ENCODE measurements at regions not wholly inside any gene's neighbourhood (a gene's known extent, or its start where the extent isn't known, plus 50 kb on each side); places are given as distances from the start of the nearest gene placed in this dataset.

DNA sequence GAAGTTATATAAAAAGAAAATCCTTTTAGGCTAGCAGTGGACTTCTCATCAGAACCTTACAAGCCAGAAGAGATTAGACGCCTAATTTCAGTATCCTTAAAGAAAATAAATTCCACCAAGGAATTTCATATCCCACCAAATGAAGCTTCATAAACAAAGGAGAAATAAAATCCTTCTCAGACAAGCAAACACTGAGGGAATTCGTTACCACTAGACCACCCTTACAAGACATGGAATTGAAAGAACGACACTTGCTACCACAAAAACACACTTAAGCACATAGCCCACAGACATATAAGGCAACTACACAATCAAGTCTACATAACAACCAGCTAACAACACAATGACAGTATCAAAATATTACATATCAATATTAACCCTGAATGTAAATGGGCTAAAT lies 299.2 kb downstream of the TOX3 start:
- Histone ChIP-seq H3K4me1 (ENCODE audit: control insufficient read depth, insufficient read depth, low read length) (peaks cover 11% of the 10 kb centered on the region), H3K27ac (ENCODE audit: insufficient read depth, low read depth, low read length, poor library complexity, severe bottlenecking) (no peak overlapping the region), H3K4me3 (ENCODE audit: insufficient read depth, low read depth, low read length) (no peak overlapping the region), H3K9me3 (ENCODE audit: control insufficient read depth, low read length) (peaks cover 3% of the 10 kb centered on the region), H3K27me3 (ENCODE audit: control insufficient read depth, insufficient read depth, low read length, poor library complexity, severe bottlenecking) (no peaks in the 10 kb centered on the region), H3K36me3 (ENCODE audit: control insufficient read depth, insufficient read depth, low read length) (no peaks in the 10 kb centered on the region)
- WGBS, 2 experiments: 91 to 94% methylated on average over 3 of the region's 3 CpGs

DNA sequence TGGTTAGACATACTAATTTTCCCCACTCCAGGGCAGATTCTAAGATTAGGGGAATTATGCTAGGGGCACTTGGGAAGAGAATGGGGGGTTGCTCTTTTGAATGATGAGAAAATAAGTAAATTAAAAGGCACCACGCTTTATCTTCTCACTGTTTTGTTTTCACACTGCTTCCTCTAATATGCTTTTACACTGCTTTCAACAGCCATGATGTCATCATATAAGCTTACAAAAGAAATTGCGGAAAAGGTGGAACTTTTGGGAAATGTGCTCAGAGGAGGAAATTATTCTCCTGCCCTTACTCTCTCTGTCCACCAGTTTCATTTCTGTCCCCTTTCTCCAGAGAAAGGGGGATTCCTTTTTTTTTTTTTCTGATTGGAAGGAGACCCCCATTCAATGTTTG lies 308.2 kb downstream of the TOX3 start:
- Histone ChIP-seq H3K9me3 (ENCODE audit: control insufficient read depth, low read length) (no peaks in the 10 kb centered on the region), H3K4me1 (ENCODE audit: control insufficient read depth, insufficient read depth, low read length) (no peaks in the 10 kb centered on the region), H3K27ac (ENCODE audit: insufficient read depth, low read depth, low read length, poor library complexity, severe bottlenecking) (no peak overlapping the region), H3K27me3 (ENCODE audit: control insufficient read depth, insufficient read depth, low read length, poor library complexity, severe bottlenecking) (no peaks in the 10 kb centered on the region), H3K36me3 (ENCODE audit: control insufficient read depth, insufficient read depth, low read length) (no peaks in the 10 kb centered on the region), H3K4me3 (ENCODE audit: insufficient read depth, low read depth, low read length) (no peak overlapping the region)
- 95 to 100% methylated on average over 2 of the region's 2 CpGs for WGBS, 2 experiments

DNA sequence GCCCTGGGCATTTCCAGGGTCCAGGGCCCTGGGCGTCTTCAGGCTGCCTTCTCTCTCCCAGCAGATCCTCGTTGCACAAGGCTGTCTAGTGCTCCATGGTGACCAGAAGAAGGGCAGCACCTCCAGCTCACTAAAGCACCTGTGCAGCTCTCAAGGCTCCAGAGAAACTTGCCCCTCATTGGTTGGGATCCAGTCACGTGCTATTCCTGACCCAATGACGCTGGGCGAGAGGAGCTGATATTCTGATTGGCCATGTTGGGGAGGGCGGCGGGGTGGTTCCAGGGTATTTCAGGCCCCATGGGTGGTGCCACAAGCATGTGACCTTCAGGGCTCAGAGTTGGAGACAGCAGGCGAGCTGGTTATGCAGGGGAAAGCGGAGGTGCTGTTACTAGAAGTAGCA lies 309.1 kb downstream of the TOX3 start:
- no peaks in the 10 kb centered on the region for H3K27me3 ChIP-seq (ENCODE audit: control insufficient read depth, insufficient read depth, low read length, poor library complexity, severe bottlenecking)
- no peak overlapping the region for H3K4me3 ChIP-seq (ENCODE audit: insufficient read depth, low read depth, low read length)
- no peaks in the 10 kb centered on the region for H3K36me3 ChIP-seq (ENCODE audit: control insufficient read depth, insufficient read depth, low read length)
- no peak overlapping the region for H3K27ac ChIP-seq (ENCODE audit: insufficient read depth, low read depth, low read length, poor library complexity, severe bottlenecking)
- H3K4me1 ChIP-seq (ENCODE audit: control insufficient read depth, insufficient read depth, low read length): no peaks in the 10 kb centered on the region
- 96% methylated on average over 9 of the region's 9 CpGs for WGBS, 2 experiments
- no peaks in the 10 kb centered on the region for H3K9me3 ChIP-seq (ENCODE audit: control insufficient read depth, low read length)

DNA sequence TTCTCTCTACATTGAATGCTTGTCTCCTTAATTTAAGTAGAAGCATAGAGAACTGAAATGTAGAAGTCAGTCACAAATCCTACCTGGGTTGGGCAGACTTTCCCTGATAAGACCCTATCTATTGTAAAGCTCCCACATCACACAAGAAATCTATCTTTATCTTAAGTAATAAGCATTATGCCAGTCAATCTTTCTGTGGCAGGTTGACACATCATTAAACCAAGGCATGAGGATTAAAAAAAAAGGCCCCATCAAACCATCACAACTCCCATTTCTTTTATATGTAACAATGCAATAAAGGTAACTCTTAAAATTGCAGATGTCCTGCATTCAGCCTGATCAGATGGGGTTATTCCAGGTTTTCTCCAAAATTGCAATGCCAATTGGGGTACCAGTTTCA lies 311.8 kb downstream of the TOX3 start:
- Histone ChIP-seq H3K4me1 (ENCODE audit: control insufficient read depth, insufficient read depth, low read length) (no peaks in the 10 kb centered on the region), H3K36me3 (ENCODE audit: control insufficient read depth, insufficient read depth, low read length) (no peaks in the 10 kb centered on the region), H3K27ac (ENCODE audit: insufficient read depth, low read depth, low read length, poor library complexity, severe bottlenecking) (no peak overlapping the region), H3K9me3 (ENCODE audit: control insufficient read depth, low read length) (no peaks in the 10 kb centered on the region), H3K4me3 (ENCODE audit: insufficient read depth, low read depth, low read length) (no peak overlapping the region), H3K27me3 (ENCODE audit: control insufficient read depth, insufficient read depth, low read length, poor library complexity, severe bottlenecking) (no peaks in the 10 kb centered on the region)

DNA sequence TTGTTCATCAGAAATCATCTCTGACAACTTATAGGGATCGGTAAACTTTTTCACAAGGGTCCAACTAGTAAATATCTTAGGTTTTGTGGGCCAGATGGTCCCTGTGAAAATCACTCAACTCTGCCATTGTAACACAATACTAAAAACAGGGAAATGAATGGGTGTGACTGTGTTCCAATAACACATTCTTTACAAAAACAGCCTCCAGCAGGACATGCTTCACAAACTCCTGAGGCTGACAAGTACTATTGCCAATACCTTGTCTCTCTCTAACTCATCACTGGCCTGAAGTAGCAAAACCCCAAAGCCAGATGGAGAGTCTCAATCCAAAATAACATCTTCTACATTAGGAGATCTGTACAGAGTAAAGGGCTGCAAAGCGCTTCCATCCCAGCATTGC lies 312.3 kb downstream of the TOX3 start:
- Histone ChIP-seq H3K36me3 (ENCODE audit: control insufficient read depth, insufficient read depth, low read length) (no peaks in the 10 kb centered on the region), H3K27ac (ENCODE audit: insufficient read depth, low read depth, low read length, poor library complexity, severe bottlenecking) (no peak overlapping the region), H3K4me3 (ENCODE audit: insufficient read depth, low read depth, low read length) (no peak overlapping the region), H3K9me3 (ENCODE audit: control insufficient read depth, low read length) (no peaks in the 10 kb centered on the region), H3K4me1 (ENCODE audit: control insufficient read depth, insufficient read depth, low read length) (no peaks in the 10 kb centered on the region), H3K27me3 (ENCODE audit: control insufficient read depth, insufficient read depth, low read length, poor library complexity, severe bottlenecking) (no peaks in the 10 kb centered on the region)
- WGBS, 2 experiments: 98 to 100% methylated on average over 1 to 2 of the region's 2 CpGs

DNA sequence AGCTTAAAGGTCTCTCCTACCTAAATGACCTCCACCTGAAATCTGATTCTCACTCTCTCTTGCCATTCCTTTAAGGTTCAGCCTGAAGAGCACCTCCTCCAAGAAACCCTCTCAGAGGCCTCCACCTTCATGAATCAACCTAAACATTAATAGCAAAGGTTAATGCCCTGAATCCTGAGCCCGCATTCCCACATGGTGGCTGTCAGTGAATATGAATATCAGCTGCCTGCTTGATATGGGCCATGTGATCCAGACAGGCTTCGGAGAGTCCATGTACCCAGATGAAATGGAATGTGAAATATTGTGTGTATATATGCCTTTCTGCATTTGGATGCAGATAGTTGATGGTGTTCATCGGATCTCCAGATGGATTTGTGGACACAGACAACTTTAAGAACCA lies 317.5 kb downstream of the TOX3 start:
- H3K4me1 ChIP-seq (ENCODE audit: control insufficient read depth, insufficient read depth, low read length): no peaks in the 10 kb centered on the region
- no peak overlapping the region for H3K27ac ChIP-seq (ENCODE audit: insufficient read depth, low read depth, low read length, poor library complexity, severe bottlenecking)
- H3K9me3 ChIP-seq (ENCODE audit: control insufficient read depth, low read length): no peaks in the 10 kb centered on the region
- no peaks in the 10 kb centered on the region for H3K27me3 ChIP-seq (ENCODE audit: control insufficient read depth, insufficient read depth, low read length, poor library complexity, severe bottlenecking)
- 92 to 99% methylated on average over 3 of the region's 3 CpGs for WGBS, 2 experiments
- no peaks in the 10 kb centered on the region for H3K36me3 ChIP-seq (ENCODE audit: control insufficient read depth, insufficient read depth, low read length)
- no peak overlapping the region for H3K4me3 ChIP-seq (ENCODE audit: insufficient read depth, low read depth, low read length)

DNA sequence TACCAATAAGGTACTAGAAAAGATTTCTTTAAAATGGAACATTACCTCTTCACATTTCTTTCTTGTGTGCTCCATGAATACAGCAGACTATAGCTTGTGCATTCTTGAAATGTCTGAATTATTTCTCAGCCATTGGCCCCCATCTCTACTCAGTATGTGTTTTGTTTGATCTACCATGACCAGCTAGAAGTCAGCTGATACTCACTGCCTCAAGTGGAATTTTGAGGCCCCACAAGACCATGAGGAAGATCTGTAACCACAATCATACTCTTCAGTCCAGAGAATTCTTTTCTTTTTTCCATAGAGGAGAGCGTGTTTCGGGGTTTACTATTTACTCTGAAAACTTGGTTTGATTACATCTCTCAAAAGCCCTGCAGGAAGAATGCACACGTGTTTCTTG lies 319.1 kb downstream of the TOX3 start:
- no peaks in the 10 kb centered on the region for H3K27me3 ChIP-seq (ENCODE audit: control insufficient read depth, insufficient read depth, low read length, poor library complexity, severe bottlenecking)
- 90 to 93% methylated on average over 3 of the region's 3 CpGs for WGBS, 2 experiments
- H3K4me1 ChIP-seq (ENCODE audit: control insufficient read depth, insufficient read depth, low read length): no peaks in the 10 kb centered on the region
- no peak overlapping the region for H3K4me3 ChIP-seq (ENCODE audit: insufficient read depth, low read depth, low read length)
- H3K27ac ChIP-seq (ENCODE audit: insufficient read depth, low read depth, low read length, poor library complexity, severe bottlenecking): no peak overlapping the region
- H3K9me3 ChIP-seq (ENCODE audit: control insufficient read depth, low read length): no peaks in the 10 kb centered on the region
- H3K36me3 ChIP-seq (ENCODE audit: control insufficient read depth, insufficient read depth, low read length): no peaks in the 10 kb centered on the region

DNA sequence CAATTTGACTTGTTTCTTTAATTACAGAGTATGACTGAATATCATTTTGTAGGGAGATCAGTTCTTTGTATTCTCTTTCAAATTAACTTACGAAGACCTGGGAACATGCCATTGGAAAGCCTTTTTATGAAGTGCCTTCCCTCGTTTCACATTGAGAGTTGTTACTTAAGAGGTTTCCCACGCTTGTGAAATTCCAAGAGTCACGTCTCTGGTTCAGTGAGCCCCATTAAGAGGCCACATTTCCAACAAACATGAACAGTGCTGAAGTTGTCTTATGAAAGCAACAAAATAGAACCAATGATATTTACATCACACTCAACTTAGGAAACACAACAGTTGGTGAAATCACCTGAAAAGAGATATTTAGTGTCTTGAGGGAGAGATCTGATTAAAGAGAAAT lies 334.1 kb downstream of the TOX3 start:
- no peaks in the 10 kb centered on the region for H3K9me3 ChIP-seq (ENCODE audit: control insufficient read depth, low read length)
- H3K27ac ChIP-seq (ENCODE audit: insufficient read depth, low read depth, low read length, poor library complexity, severe bottlenecking): no peak overlapping the region
- 93 to 95% methylated on average over 4 of the region's 4 CpGs for WGBS, 2 experiments
- no peaks in the 10 kb centered on the region for H3K27me3 ChIP-seq (ENCODE audit: control insufficient read depth, insufficient read depth, low read length, poor library complexity, severe bottlenecking)
- H3K4me3 ChIP-seq (ENCODE audit: insufficient read depth, low read depth, low read length): no peak overlapping the region
- no peaks in the 10 kb centered on the region for H3K4me1 ChIP-seq (ENCODE audit: control insufficient read depth, insufficient read depth, low read length)
- H3K36me3 ChIP-seq (ENCODE audit: control insufficient read depth, insufficient read depth, low read length): no peaks in the 10 kb centered on the region

DNA sequence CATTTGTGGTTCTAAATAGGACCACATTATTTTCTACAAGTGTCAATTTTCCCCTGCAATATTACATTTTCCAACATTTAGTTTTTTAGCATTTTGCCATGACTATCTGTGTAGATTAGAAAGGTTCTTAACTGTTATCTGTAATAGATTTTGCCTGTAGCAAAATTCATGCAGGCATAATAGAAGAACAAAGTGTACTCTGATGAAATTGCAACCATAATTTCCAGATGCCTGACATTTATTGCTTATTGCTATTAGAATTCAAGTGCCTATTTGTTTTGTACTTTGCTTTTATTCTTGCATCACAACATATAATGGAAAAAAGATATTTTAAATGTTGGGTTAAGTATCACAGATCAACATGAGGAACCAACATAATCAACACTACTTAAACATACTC lies 337.7 kb downstream of the TOX3 start:
- no peaks in the 10 kb centered on the region for H3K9me3 ChIP-seq (ENCODE audit: control insufficient read depth, low read length)
- no peaks in the 10 kb centered on the region for H3K4me1 ChIP-seq (ENCODE audit: control insufficient read depth, insufficient read depth, low read length)
- no peaks in the 10 kb centered on the region for H3K27me3 ChIP-seq (ENCODE audit: control insufficient read depth, insufficient read depth, low read length, poor library complexity, severe bottlenecking)
- H3K4me3 ChIP-seq (ENCODE audit: insufficient read depth, low read depth, low read length): no peak overlapping the region
- H3K27ac ChIP-seq (ENCODE audit: insufficient read depth, low read depth, low read length, poor library complexity, severe bottlenecking): no peak overlapping the region
- no peaks in the 10 kb centered on the region for H3K36me3 ChIP-seq (ENCODE audit: control insufficient read depth, insufficient read depth, low read length)

DNA sequence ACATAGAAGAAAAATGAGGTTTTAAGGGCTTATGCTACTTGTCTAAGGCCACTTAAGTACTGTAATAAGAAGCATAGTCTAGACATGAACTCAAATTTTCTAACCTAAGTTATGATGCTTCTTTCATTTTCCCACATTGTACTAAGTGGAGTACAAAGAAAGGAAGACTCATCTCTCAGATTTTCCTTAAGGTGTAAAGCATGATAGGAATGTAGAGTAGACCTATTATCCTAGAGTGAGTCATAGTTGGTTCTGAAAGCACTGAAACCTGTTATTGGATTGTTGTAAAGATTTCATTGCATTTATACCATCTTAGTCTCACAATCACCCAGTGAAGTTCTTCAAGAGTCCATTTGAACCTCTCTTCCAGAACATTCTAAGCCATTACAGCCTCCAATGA lies 343.8 kb downstream of the TOX3 start:
- no peak overlapping the region for H3K4me3 ChIP-seq (ENCODE audit: insufficient read depth, low read depth, low read length)
- no peaks in the 10 kb centered on the region for H3K4me1 ChIP-seq (ENCODE audit: control insufficient read depth, insufficient read depth, low read length)
- no peaks in the 10 kb centered on the region for H3K27me3 ChIP-seq (ENCODE audit: control insufficient read depth, insufficient read depth, low read length, poor library complexity, severe bottlenecking)
- no peaks in the 10 kb centered on the region for H3K9me3 ChIP-seq (ENCODE audit: control insufficient read depth, low read length)
- no peak overlapping the region for H3K27ac ChIP-seq (ENCODE audit: insufficient read depth, low read depth, low read length, poor library complexity, severe bottlenecking)
- H3K36me3 ChIP-seq (ENCODE audit: control insufficient read depth, insufficient read depth, low read length): no peaks in the 10 kb centered on the region

DNA sequence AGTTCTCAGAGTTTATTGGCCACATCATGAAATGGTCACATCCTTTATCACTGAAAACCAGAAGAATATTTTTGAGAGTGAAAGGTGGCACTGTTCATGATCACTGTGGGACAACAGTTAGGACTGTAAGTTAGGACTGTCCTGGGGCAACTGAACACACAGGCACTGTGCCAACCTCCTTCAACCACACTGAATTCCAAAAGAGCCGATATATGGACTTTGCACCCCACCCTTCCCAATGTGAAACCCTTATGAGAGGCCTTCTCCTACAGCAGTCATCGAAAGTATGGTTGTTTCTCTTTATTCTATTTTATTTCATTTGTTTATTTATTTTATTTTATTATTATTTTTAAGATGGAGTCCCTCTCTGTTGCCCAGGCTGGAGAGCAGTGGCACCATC lies 353.5 kb downstream of the TOX3 start:
- WGBS, 2 experiments: 82 to 100% methylated on average over 1 of the region's 2 CpGs
- Histone ChIP-seq H3K27me3 (ENCODE audit: control insufficient read depth, insufficient read depth, low read length, poor library complexity, severe bottlenecking) (no peaks in the 10 kb centered on the region), H3K27ac (ENCODE audit: insufficient read depth, low read depth, low read length, poor library complexity, severe bottlenecking) (no peak overlapping the region), H3K9me3 (ENCODE audit: control insufficient read depth, low read length) (no peaks in the 10 kb centered on the region), H3K4me1 (ENCODE audit: control insufficient read depth, insufficient read depth, low read length) (no peaks in the 10 kb centered on the region), H3K36me3 (ENCODE audit: control insufficient read depth, insufficient read depth, low read length) (no peaks in the 10 kb centered on the region), H3K4me3 (ENCODE audit: insufficient read depth, low read depth, low read length) (no peak overlapping the region)
